Urinary bladder (tissue), 3 donors: ENCODE measurements at regions not wholly inside any gene's neighbourhood (a gene's known extent, or its start where the extent isn't known, plus 50 kb on each side); places are given as distances from the start of the nearest gene placed in this dataset.

Source experiments
- DNase-seq: peaks from one replicate; pipeline ENCODE4 v3.0.0-alpha.2; 2015; ENCODE audit errors: extremely low spot score
- H3K27ac ChIP-seq: one replicate; pipeline ENCODE4 v1.5.1; 2013; ENCODE audit warnings: low read depth, mild to moderate bottlenecking, moderate library complexity
- H3K36me3 ChIP-seq: one replicate; pipeline ENCODE4 v1.6.1; 2013; ENCODE audit warnings: mild to moderate bottlenecking, moderate library complexity; ENCODE audit not compliant: insufficient read depth
- H3K4me1 ChIP-seq: one replicate; pipeline ENCODE4 v1.6.1; 2013; ENCODE audit warnings: mild to moderate bottlenecking, moderate library complexity; ENCODE audit not compliant: insufficient read depth
- H3K4me3 ChIP-seq: one replicate; pipeline ENCODE4 v1.5.1; 2013; ENCODE audit warnings: low read depth, low read length
- WGBS: extraction: QIAGEN DNeasy Blood & Tissue Kit; methylation state at CpG from one replicate; pipeline ENCODE4 v1.1.7; 2013; 5-methylcytosine and 5-hydroxymethylcytosine counted together
- donor health status: healthy with polysubstance abuse.
- donor health status: healthy.

GRCh38 chr4:125828346-125828745, 513.6 kb downstream of the FAT4 start:
- Histone ChIP-seq H3K36me3 (no peaks in the 10 kb centered on the region), H3K27ac (no peak overlapping the region), H3K4me1 (no peaks in the 10 kb centered on the region), H3K4me3 (no peak overlapping the region)
- no peak for DNase-seq
- 20% methylated on average over 2 of the region's 2 CpGs for WGBS

DNA sequence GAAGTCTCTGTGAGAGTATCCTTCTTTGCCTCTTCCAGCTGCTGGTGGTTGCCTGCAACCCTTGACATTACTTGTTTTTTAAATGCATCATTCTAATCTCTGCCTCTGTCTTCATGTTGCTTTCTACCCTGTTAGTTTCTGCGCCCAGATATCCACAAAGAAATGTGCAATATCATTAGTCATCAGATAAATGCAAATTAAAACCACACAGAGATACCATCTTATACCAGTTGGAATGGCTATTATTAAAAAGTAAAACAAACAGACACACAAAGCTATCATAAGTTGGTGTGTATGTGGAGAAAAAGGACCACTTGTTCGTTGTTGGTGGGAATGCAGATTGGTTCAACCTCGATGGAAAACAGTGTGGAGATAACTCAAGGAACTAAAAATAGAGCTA, 517.4 kb downstream of the FAT4 start:
- Histone ChIP-seq H3K36me3 (no peaks in the 10 kb centered on the region), H3K4me1 (no peaks in the 10 kb centered on the region), H3K4me3 (no peak overlapping the region), H3K27ac (no peak overlapping the region)
- 87% methylated on average over 3 of the region's 3 CpGs for WGBS
- no peak for DNase-seq

DNA sequence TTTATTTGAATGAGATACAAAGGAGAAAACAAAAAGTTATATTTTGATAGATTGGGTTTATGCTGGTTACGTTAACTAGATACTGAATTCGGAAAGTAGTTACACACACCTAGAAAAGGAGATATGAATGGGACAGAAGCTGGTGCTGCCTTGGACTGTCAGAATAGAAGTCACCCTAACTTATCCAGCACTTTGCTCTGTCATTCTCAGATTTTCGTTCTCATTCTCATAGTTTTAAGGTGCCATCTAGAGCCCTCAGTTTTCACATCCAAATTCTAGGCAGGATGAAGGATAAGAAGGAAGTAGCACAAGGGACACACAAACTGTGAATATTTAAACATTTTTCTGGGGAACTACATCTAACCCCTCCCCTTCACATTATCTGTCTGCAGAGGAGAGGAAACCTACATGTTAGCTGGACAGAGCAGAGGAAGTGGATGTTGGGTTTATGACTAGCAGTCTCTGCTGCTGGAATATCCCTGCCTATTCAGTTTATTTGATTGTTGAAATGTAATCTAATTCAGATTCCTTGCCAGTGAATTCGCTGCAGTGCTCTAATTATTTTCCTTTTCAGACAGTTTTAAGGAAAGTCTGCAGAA, 521.9 kb downstream of the FAT4 start:
- H3K4me1 ChIP-seq: no peaks in the 10 kb centered on the region
- no peak overlapping the region for H3K4me3 ChIP-seq
- H3K27ac ChIP-seq: no peak overlapping the region
- no peaks in the 10 kb centered on the region for H3K36me3 ChIP-seq
- DNase-seq: no peak
- WGBS: 66% methylated on average over 4 of the region's 4 CpGs

DNA sequence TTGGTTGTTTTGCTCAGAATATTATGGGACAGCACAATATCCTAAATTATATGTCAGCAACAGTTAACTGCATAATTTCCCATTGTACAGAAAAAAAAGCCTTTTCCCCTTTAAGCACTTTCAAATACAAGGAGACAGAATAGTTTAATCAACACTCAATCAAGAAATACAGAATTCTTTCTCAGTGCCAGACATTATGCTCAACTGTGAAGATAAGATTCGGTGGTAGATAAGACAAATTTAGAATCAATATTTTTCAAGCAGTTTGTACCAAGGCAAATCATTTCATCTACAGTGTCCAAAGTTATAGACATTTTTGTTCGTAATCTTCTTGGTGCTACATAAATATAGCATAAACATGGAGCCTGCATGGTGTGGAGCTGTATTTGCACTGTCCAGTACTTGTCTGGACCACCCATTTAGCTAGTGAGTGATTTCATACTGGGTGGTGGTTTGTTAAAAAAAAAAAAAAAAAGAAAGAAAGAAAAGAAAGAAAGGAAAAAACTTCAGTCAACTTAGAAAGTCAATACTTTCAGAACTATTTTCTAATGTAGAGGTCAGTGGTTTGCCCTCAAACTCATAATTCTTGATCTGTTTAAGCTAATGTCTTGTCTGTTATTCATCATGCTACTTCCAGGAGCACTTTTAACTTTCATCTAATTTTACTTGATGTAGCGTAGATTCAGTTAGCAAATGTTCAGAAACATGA, 522.9 kb downstream of the FAT4 start:
- Histone ChIP-seq H3K27ac (no peak overlapping the region), H3K36me3 (no peaks in the 10 kb centered on the region), H3K4me3 (no peak overlapping the region), H3K4me1 (no peaks in the 10 kb centered on the region)
- WGBS: 48% methylated on average over 3 of the region's 3 CpGs
- no peak for DNase-seq

DNA sequence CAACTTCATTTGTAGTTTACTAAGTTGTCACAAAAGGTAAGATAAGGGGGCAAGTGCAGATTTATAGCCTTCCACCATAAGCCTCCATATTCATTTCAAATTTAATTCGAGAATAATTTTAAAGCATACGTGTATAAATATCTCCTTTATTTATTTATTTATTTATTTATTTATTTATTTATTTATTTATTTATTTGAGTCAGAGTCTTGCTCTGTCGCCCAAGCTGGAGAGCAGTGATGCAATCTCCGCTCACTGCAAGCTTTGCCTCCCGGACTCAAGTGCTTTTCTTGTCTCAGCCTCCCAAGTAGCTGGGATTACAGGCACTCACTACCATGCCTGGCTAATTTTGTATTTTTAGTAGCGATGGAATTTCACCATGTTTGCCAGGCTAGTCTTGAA, 523.4 kb downstream of the FAT4 start:
- no peaks in the 10 kb centered on the region for H3K36me3 ChIP-seq
- H3K4me3 ChIP-seq: no peak overlapping the region
- DNase-seq: no peak
- no peak overlapping the region for H3K27ac ChIP-seq
- H3K4me1 ChIP-seq: no peaks in the 10 kb centered on the region
- WGBS: 74% methylated on average over 6 of the region's 6 CpGs

DNA sequence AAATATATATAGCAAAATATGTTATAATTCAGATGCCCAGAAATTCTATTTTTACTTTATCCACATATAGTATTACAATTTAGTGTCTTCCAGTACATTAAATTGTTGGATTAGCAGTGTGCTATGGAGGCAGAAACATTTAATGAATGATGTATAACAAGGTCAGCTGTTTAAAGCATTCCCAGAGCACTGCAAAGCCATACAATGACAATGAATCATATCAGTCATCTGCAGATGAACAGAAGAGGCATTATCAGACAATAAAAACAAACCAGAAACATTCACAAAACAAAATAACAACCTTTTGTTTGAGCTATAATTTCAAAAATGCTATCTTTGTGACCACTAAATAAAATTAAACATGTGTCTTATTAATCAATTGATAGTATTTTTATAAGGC, 524.2 kb downstream of the FAT4 start:
- Histone ChIP-seq H3K27ac (no peak overlapping the region), H3K36me3 (no peaks in the 10 kb centered on the region), H3K4me3 (no peak overlapping the region), H3K4me1 (no peaks in the 10 kb centered on the region)
- DNase-seq: no peak

DNA sequence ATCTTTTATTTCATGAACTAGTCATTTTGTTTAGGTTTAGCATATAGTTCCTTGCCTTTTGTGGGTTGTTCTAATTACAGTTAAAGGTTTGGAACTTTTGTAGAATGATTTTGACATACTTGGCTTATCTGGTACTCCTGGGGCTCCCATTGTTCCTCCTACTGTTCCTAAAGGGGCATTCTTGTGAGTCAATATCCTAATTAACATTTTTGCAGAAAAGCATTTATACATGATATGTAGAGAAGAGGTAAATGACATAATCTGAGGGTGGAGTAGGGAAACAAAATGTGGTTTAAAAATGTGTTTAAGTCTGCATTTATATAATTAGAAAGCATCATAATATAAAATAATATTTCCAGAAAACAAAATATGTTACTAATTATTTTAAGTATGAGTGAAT, 529.2 kb downstream of the FAT4 start:
- no peak for DNase-seq
- H3K4me1 ChIP-seq: no peaks in the 10 kb centered on the region
- no peaks in the 10 kb centered on the region for H3K36me3 ChIP-seq
- no peak overlapping the region for H3K4me3 ChIP-seq
- no peak overlapping the region for H3K27ac ChIP-seq

DNA sequence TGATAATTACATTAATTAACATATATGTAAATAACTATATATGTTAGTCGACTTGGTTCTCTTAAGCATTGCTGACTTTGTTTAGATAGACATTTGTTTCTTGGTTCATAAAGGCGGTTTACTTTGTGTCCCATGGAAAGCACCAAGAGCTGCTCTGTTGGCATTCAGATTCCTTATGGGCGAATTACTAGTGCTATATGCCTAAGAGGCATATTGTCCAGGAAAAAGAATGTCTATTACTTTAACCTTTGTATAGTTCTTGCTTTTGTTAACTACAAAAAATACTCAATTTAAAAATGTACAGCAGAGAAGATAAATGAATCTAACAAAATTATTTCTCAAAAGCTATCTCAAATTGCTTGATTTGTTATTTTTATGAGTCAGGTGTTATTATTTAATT, 532.8 kb downstream of the FAT4 start:
- Histone ChIP-seq H3K36me3 (no peaks in the 10 kb centered on the region), H3K27ac (no peak overlapping the region), H3K4me3 (no peak overlapping the region), H3K4me1 (no peaks in the 10 kb centered on the region)
- no peak for DNase-seq
- 96% methylated on average over 3 of the region's 3 CpGs for WGBS

DNA sequence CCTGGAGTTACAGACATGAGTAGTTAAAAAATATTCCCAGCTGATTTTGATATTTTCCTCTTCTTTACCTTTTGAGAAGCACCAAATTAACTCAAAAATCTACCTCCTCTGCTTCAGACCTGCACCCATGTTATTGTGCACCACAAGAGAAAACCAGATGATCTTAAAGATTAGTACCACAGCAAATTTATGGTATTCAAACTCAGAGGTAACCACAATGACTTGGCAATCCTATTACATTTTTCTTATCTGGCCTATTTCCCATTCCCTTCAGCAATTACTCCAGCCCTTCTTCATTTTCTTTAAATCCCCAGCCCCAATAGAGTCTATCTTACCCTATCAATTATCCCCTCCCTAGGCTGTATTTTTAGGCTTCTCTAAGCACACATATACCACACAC, 535.1 kb downstream of the FAT4 start:
- H3K36me3 ChIP-seq: no peaks in the 10 kb centered on the region
- H3K27ac ChIP-seq: no peak overlapping the region
- no peak overlapping the region for H3K4me3 ChIP-seq
- no peaks in the 10 kb centered on the region for H3K4me1 ChIP-seq
- DNase-seq: no peak

DNA sequence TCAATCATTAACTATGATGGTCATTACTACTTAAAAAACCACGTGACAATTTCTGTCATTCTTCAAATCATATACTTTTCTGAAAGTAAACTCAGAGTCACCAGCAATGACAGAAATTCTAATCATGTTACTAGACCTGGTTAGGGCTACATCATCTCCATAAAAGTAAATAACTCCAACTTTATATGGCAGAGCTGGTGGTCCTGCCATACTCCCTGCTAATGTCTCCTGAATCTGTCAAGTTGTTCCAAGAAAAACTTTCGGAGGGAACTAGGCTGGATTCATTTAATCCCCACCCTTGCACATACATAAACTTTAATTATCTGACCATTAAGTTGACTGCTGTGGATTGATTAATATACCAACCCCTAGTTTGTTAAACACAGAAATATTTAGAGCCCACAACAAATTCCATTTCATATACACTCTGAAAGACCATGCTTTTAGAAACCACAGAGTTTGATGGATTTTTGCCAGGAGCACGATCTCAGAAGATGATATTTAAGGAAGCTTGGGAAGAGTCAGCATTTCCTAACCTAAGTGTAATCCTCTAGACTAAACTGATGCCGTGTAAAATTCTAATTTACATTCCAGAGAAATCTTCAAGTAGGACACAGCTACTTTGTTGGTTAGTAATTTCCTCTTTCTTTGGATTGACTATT, 577.0 kb downstream of the FAT4 start:
- no peak overlapping the region for H3K4me3 ChIP-seq
- WGBS: 39% methylated on average over 4 of the region's 4 CpGs
- no peak overlapping the region for H3K27ac ChIP-seq
- DNase-seq: no peak
- no peaks in the 10 kb centered on the region for H3K36me3 ChIP-seq
- no peaks in the 10 kb centered on the region for H3K4me1 ChIP-seq

DNA sequence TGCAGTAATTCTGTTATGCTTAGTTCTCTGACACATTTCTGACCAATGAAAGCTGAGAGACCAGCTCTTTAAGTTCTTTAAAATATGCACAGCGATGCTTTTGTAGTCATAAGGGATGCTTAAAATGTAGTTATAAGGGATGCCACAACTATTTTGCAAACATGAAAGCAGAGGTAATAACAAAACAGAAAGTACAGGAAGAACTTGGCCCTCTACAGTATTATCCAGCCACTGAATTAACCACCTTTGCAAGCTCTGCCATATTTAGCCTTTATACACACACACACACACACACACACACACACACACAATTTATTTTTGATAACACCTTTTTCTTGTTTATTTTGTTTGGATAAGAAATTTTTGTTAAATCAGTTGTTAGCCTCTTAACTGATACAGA, 590.0 kb downstream of the FAT4 start:
- Histone ChIP-seq H3K36me3 (no peaks in the 10 kb centered on the region), H3K27ac (no peak overlapping the region), H3K4me3 (no peak overlapping the region), H3K4me1 (no peaks in the 10 kb centered on the region)
- WGBS: 92% methylated on average over 1 of the region's 1 CpG
- DNase-seq: no peak

DNA sequence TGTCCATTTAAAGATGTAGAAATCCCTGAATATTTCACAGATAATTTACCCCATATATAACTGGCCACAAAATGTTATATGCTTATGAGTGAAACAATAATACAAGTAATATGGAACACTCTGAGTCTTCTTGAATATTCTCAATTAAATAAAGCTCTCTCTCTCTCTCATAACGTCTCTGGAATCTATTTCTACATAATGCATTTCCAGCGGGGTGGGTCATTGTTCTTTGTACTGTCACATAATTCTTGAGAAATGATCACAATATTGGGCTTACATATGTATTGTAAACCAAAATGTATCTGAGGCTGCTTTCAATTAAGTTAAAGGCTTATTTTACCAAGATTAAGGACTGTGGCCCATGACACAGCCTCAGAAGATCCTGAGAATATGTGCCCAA, 596.3 kb downstream of the FAT4 start:
- Histone ChIP-seq H3K4me3 (no peak overlapping the region), H3K4me1 (no peaks in the 10 kb centered on the region), H3K27ac (no peak overlapping the region), H3K36me3 (no peaks in the 10 kb centered on the region)
- WGBS: 87% methylated on average over 2 of the region's 2 CpGs
- no peak for DNase-seq

DNA sequence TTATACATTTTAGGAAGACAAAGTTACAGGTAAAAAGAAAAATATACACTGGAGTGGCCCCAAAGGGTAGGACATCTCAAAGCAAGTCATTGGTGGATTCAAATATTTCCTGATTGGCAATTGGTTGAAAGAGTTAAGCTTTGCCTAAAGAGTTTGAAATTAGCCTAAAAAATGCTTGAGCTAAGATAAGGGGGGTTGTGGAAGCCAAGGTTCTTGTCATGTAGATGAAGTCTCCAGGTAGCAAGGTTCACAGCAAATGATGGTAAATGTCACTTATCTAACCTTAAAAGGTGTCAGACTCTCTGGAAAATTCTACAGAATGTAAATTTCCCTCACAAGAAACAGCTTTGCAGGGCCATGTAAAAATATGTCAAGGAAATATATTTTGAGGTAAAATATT, 596.7 kb downstream of the FAT4 start:
- no peaks in the 10 kb centered on the region for H3K36me3 ChIP-seq
- no peak overlapping the region for H3K27ac ChIP-seq
- DNase-seq: no peak
- H3K4me3 ChIP-seq: no peak overlapping the region
- H3K4me1 ChIP-seq: no peaks in the 10 kb centered on the region

- no peaks in the 10 kb centered on the region for H3K36me3 ChIP-seq
- no peak for DNase-seq
- no peak overlapping the region for H3K27ac ChIP-seq
- no peak overlapping the region for H3K4me3 ChIP-seq
- WGBS: 76% methylated on average over 1 of the region's 1 CpG
- no peaks in the 10 kb centered on the region for H3K4me1 ChIP-seq
Measured at GRCh38 chr4:125917559-125917958, 602.8 kb downstream of the FAT4 start.
